BLaER1 treated with 17β-estradiol and CSF1 and Interleukin-3, amounts not matched to agents 10 nM and 100 nM (cell line): ENCODE measurements at regions not wholly inside any gene's neighbourhood (a gene's known extent, or its start where the extent isn't known, plus 50 kb on each side); places are given as distances from the start of the nearest gene placed in this dataset.

ENCODE experiments used
- H3K27ac ChIP-seq, 11 experiments: shearing (Covaris generic); formaldehyde crosslinking; 2 replicates each; pipeline ENCODE4 v1.8.1; 2022
- H3K27me3 ChIP-seq, 11 experiments: shearing (Covaris generic); formaldehyde crosslinking; 2 replicates each; pipeline ENCODE4 v1.8.1; 2022
- H3K36me3 ChIP-seq, 11 experiments: shearing (Covaris generic); formaldehyde crosslinking; 2 replicates each; pipeline ENCODE4 v1.8.1; 2022
- H3K4me1 ChIP-seq, 10 experiments: shearing (Covaris generic); formaldehyde crosslinking; 2 replicates each; pipeline ENCODE4 v1.8.1; 2022
- H3K4me2 ChIP-seq, 11 experiments: shearing (Covaris generic); formaldehyde crosslinking; 2 replicates each; pipeline ENCODE4 v1.8.1; 2022
- H3K4me3 ChIP-seq, 10 experiments: shearing (Covaris generic); formaldehyde crosslinking; 2 replicates each; pipeline ENCODE4 v1.8.1; 2022
- H3K9ac ChIP-seq, 11 experiments: shearing (Covaris generic); formaldehyde crosslinking; 2 replicates each; pipeline ENCODE4 v1.8.1; 2022
- H3K9me3 ChIP-seq, 11 experiments: shearing (Covaris generic); formaldehyde crosslinking; replicated peaks in 1 of 11; 2 replicates each; pipeline ENCODE4 v1.8.1; 2022
- H4K20me1 ChIP-seq, 11 experiments: shearing (Covaris generic); formaldehyde crosslinking; 2 replicates each; pipeline ENCODE4 v1.8.1; 2022
- Cebpa-rat ChIP-seq, 11 experiments: shearing (Covaris generic); IDR thresholded peaks; 2 replicates each; pipeline ENCODE4 v1.8.1; 2022

GRCh38 chr1:80202118-80202517, 1195.6 kb upstream of the ADGRL4 start:
- TF ChIP-seq Cebpa-rat (IDR thresholded peaks at IDR 0.05): no peak
- Histone ChIP-seq H3K27me3 (no peaks in the 10 kb centered on the region), H3K4me2 (no peak overlapping the region), H3K27ac (no peak overlapping the region), H3K9me3 (no peaks in the 10 kb centered on the region), H4K20me1 (no peaks in the 10 kb centered on the region), H3K36me3 (no peaks in the 10 kb centered on the region), H3K4me1 (no peaks in the 10 kb centered on the region), H3K9ac (no peak overlapping the region), H3K4me3 (no peak overlapping the region)

DNA sequence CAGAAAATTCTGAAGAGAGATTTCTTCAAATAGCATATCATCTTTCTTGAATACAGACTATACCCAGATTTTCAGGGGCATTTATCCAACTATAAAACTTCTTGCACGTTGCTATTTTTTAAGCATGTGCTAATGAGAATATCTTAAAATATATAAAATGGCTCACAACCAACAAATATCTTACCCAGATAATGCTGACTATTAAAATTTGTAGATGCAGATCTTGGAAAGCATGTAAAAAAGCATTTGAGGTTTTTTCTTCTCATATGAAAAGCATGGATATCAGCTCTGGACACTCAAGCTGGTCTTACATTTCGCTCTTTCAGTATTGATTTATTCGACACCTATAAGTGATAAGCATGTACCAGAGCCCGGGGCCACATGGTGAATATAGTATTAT, 1187.7 kb upstream of the ADGRL4 start:
- Histone ChIP-seq H3K9ac (no peak overlapping the region), H3K27ac (no peak overlapping the region), H3K9me3 (no peaks in the 10 kb centered on the region), H3K4me3 (no peak overlapping the region), H3K4me1 (no peaks in the 10 kb centered on the region), H3K4me2 (no peak overlapping the region), H4K20me1 (no peaks in the 10 kb centered on the region), H3K27me3 (no peaks in the 10 kb centered on the region), H3K36me3 (no peaks in the 10 kb centered on the region)
- no peak for TF ChIP-seq Cebpa-rat (IDR thresholded peaks at IDR 0.05)

DNA sequence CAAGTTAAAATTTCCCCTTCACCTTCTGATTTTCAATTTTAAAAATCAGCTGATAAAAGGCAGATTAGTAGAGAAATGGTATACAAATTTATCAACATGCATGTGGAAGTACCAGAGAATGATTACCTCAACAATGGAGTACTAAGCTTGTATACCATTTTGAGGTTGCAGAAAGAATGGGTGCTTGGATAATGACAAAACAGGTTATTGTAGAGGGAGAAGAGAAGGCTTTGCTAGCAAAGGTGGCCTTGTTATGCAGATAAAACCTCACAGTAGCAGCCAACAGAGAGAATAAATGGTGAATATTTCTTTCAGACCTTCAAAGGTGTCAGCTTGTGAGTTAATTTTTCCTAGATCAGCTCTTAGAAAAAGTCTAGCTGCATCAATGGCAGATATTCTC, 1174.9 kb upstream of the ADGRL4 start:
- H3K27ac ChIP-seq: no peak overlapping the region
- H3K4me3 ChIP-seq: no peak overlapping the region
- no peaks in the 10 kb centered on the region for H3K36me3 ChIP-seq
- no peak overlapping the region for H3K9ac ChIP-seq
- H3K4me2 ChIP-seq: no peak overlapping the region
- no peaks in the 10 kb centered on the region for H3K27me3 ChIP-seq
- no peaks in the 10 kb centered on the region for H4K20me1 ChIP-seq
- H3K9me3 ChIP-seq: no peaks in the 10 kb centered on the region
- no peak for TF ChIP-seq Cebpa-rat (IDR thresholded peaks at IDR 0.05)
- no peaks in the 10 kb centered on the region for H3K4me1 ChIP-seq

GRCh38 chr1:80171631-80172030, 1165.1 kb upstream of the ADGRL4 start:
- Histone ChIP-seq H3K36me3 (no peaks in the 10 kb centered on the region), H3K4me3 (no peak overlapping the region), H3K4me1 (no peaks in the 10 kb centered on the region), H3K9ac (no peak overlapping the region), H4K20me1 (no peaks in the 10 kb centered on the region), H3K9me3 (no peaks in the 10 kb centered on the region), H3K4me2 (no peak overlapping the region), H3K27me3 (no peaks in the 10 kb centered on the region), H3K27ac (no peak overlapping the region)
- TF ChIP-seq Cebpa-rat (IDR thresholded peaks at IDR 0.05): no peak

DNA sequence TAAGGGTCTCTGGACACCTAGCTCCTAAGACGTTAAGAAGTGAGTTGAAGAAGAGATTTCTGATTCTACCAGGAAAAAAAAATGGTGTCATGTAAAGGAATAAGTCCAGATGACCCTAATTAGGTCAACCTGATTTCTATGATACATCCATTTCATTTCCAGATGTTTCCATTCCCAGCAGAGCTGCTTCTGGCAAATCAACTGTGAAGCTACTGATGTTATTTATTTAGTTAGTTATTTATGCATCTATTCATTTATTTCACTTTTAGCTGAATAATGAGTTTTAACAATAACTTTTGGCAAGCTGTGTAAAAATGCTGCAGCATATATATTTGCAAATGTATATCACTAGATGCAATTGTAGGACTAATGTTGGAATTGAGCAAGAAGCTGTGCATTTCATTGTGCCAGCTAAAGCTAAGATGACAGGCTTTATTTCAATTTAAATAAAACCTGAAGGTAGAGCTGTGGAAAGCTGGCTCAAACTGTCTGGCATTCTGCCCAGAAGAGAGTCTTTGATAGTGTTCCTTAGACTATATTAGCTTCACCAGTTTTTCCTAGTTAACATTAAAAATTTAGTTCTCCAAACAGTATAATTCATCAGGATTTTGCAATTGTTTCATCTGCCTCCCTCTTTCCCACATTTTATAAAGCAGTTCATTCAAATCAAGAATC, 1164.4 kb upstream of the ADGRL4 start:
- Histone ChIP-seq H3K9ac (no peak overlapping the region), H3K4me1 (no peaks in the 10 kb centered on the region), H3K27me3 (no peaks in the 10 kb centered on the region), H4K20me1 (no peaks in the 10 kb centered on the region), H3K27ac (no peak overlapping the region), H3K9me3 (no peaks in the 10 kb centered on the region), H3K4me3 (no peak overlapping the region), H3K4me2 (no peak overlapping the region), H3K36me3 (no peaks in the 10 kb centered on the region)
- no peak for TF ChIP-seq Cebpa-rat (IDR thresholded peaks at IDR 0.05)

- Histone ChIP-seq H3K9me3 (no peaks in the 10 kb centered on the region), H3K4me2 (no peak overlapping the region), H3K4me1 (no peaks in the 10 kb centered on the region), H3K27me3 (no peaks in the 10 kb centered on the region), H3K27ac (no peak overlapping the region), H3K36me3 (no peaks in the 10 kb centered on the region), H3K9ac (no peak overlapping the region), H3K4me3 (no peak overlapping the region), H4K20me1 (no peaks in the 10 kb centered on the region)
- TF ChIP-seq Cebpa-rat (IDR thresholded peaks at IDR 0.05): no peak
These were observed 1157.6 kb upstream of the ADGRL4 start for GRCh38 chr1:80164150-80164549.

- H3K4me3 ChIP-seq: no peak overlapping the region
- no peak overlapping the region for H3K27ac ChIP-seq
- no peaks in the 10 kb centered on the region for H3K27me3 ChIP-seq
- no peaks in the 10 kb centered on the region for H3K4me1 ChIP-seq
- H3K9me3 ChIP-seq: no peaks in the 10 kb centered on the region
- no peak for TF ChIP-seq Cebpa-rat (IDR thresholded peaks at IDR 0.05)
- H3K36me3 ChIP-seq: no peaks in the 10 kb centered on the region
- no peaks in the 10 kb centered on the region for H4K20me1 ChIP-seq
- no peak overlapping the region for H3K9ac ChIP-seq
- no peak overlapping the region for H3K4me2 ChIP-seq
These were observed 1157.2 kb upstream of the ADGRL4 start for GRCh38 chr1:80163686-80164085.

DNA sequence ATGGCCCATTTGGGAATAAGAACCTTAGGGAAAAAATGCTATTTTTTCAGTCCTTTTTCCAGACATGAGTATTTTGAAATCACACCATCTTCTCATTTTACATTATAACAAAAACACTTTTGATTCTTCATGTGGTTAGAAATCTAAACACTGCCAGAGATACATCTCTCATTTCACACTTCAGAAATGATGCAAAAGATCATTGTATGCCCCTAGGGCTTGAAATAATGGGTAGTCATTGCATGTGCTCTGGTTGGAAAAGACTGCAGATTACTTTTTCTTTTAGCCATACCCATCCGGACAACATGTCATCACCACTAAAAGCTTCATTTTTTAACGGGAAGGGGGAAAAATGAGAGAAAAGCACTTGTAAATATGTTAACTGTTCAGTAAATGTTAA, 1152.2 kb upstream of the ADGRL4 start:
- TF ChIP-seq Cebpa-rat (IDR thresholded peaks at IDR 0.05): no peak
- Histone ChIP-seq H3K27ac (no peak overlapping the region), H4K20me1 (no peaks in the 10 kb centered on the region), H3K36me3 (no peaks in the 10 kb centered on the region), H3K27me3 (no peaks in the 10 kb centered on the region), H3K4me2 (no peak overlapping the region), H3K9me3 (no peaks in the 10 kb centered on the region; a peak in 1 of 22 replicates), H3K9ac (no peak overlapping the region), H3K4me3 (no peak overlapping the region), H3K4me1 (no peaks in the 10 kb centered on the region)

- H3K27ac ChIP-seq: no peak overlapping the region
- H3K27me3 ChIP-seq: no peaks in the 10 kb centered on the region
- no peak overlapping the region for H3K4me2 ChIP-seq
- no peak for TF ChIP-seq Cebpa-rat (IDR thresholded peaks at IDR 0.05)
- no peaks in the 10 kb centered on the region for H3K36me3 ChIP-seq
- H4K20me1 ChIP-seq: no peaks in the 10 kb centered on the region
- H3K9ac ChIP-seq: no peak overlapping the region
- H3K9me3 ChIP-seq: no peaks in the 10 kb centered on the region; a peak in 1 of 22 replicates
- no peak overlapping the region for H3K4me3 ChIP-seq
- no peaks in the 10 kb centered on the region for H3K4me1 ChIP-seq
These were observed 1151.7 kb upstream of the ADGRL4 start for GRCh38 chr1:80158266-80158665.

DNA sequence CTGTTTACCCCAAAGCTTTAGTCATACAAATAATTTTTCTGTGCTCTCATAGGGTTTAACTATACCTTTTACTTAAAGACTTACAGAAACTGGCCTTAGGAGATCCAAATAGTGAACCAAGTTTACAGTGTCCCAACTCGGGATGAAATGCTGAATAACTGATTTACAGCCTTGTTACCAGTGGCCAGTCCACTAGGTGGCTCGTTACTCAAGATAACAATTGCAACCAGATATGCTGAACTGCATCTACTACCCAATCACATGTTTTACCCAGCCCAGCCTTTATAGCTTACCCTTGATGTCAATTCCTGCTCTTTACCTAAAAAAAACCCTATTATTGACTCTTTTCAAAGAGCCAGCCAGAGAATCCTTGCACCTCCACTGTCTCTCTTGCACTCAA, 1148.8 kb upstream of the ADGRL4 start:
- H3K27ac ChIP-seq: no peak overlapping the region
- no peaks in the 10 kb centered on the region; a peak in 1 of 22 replicates for H3K9me3 ChIP-seq
- H3K9ac ChIP-seq: no peak overlapping the region
- no peak overlapping the region for H3K4me2 ChIP-seq
- H3K36me3 ChIP-seq: no peaks in the 10 kb centered on the region
- H4K20me1 ChIP-seq: no peaks in the 10 kb centered on the region
- H3K4me1 ChIP-seq: no peaks in the 10 kb centered on the region
- no peak overlapping the region for H3K4me3 ChIP-seq
- no peak for TF ChIP-seq Cebpa-rat (IDR thresholded peaks at IDR 0.05)
- no peaks in the 10 kb centered on the region for H3K27me3 ChIP-seq
